GM10248 (cell line): ENCODE measurements at regions not wholly inside any gene's neighbourhood (a gene's known extent, or its start where the extent isn't known, plus 50 kb on each side); places are given as distances from the start of the nearest gene placed in this dataset.
"Not testable (repeated sequence)": the region's sequence is repeated elsewhere in the genome, so short reads cannot be mapped to it uniquely, and the experiment has no call there.

Experiments used
- CTCF ChIA-PET: fragments of 300-600 bp; sonication (Branson Sonifier 250); formaldehyde crosslinking; extraction: SDS; loops from one replicate; lab custom pipeline; 2021; ENCODE audit warnings: antibody characterized with exemption; lab: Yijun Ruan, JAX
- POLR2A ChIA-PET: fragments of 350-650 bp; sonication (Branson Sonifier 250); formaldehyde crosslinking; extraction: SDS; loops from one replicate; lab custom pipeline; 2020; ENCODE audit warnings: antibody characterized with exemption; lab: Yijun Ruan, JAX
- DNase-seq: peaks from one replicate; pipeline ENCODE4 v3.0.0; 2012; ENCODE audit errors: extremely low spot score
- TF ChIP-seq, protein P1 (sequence below): IDR thresholded peaks from 2 replicates; pipeline ENCODE4 v1.5.1; 2012; ENCODE audit warnings: mild to moderate bottlenecking, low read depth; ENCODE audit errors: extremely low read depth, missing control alignments, control extremely low read depth

DNA sequence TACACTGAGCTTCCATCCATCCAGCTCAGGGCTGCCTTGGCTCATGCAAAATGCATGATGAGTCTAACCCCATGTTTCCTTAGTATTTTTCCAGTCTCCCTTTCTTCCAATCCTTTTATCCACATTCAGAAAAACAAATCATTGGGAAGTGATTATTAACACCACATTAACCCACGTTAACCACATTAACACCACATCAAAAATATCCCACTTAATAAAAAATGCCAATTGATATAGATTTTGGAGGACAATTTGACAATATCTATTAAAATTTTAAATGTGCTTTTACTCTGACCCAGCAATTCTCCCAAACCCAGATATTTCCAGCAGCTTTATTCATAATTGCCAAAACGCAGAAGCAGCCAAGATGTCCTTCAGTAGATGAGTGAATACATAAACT is 75.6 kb upstream of the SRD5A3 start:
- TF ChIP-seq, protein P1, sequence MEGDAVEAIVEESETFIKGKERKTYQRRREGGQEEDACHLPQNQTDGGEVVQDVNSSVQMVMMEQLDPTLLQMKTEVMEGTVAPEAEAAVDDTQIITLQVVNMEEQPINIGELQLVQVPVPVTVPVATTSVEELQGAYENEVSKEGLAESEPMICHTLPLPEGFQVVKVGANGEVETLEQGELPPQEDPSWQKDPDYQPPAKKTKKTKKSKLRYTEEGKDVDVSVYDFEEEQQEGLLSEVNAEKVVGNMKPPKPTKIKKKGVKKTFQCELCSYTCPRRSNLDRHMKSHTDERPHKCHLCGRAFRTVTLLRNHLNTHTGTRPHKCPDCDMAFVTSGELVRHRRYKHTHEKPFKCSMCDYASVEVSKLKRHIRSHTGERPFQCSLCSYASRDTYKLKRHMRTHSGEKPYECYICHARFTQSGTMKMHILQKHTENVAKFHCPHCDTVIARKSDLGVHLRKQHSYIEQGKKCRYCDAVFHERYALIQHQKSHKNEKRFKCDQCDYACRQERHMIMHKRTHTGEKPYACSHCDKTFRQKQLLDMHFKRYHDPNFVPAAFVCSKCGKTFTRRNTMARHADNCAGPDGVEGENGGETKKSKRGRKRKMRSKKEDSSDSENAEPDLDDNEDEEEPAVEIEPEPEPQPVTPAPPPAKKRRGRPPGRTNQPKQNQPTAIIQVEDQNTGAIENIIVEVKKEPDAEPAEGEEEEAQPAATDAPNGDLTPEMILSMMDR = no peak
- no peak for DNase-seq
- POLR2A ChIA-PET = no interaction called here
- CTCF ChIA-PET = no interaction called here

DNA sequence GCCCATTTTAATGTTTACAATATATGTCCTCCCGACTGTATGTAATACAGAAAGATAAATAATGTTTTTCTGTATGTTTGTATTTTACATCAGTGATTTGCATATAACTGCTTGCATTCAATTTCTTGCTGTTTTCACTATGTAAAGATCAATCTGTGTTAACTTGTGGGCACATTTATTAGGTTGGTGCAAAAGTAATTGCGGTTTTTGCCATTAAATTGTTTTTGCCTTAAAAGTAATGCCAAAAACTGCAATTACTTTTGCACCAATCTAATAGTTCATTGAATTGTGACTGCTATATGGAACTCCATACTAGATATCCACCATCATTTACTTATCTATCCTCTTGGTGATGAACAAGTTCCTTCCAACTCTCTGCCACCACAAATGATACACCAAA is 73.9 kb upstream of the SRD5A3 start:
- ChIA-PET CTCF (no interaction called here), POLR2A (no interaction called here)
- no peak for DNase-seq
- TF ChIP-seq, protein P1 = no peak

DNA sequence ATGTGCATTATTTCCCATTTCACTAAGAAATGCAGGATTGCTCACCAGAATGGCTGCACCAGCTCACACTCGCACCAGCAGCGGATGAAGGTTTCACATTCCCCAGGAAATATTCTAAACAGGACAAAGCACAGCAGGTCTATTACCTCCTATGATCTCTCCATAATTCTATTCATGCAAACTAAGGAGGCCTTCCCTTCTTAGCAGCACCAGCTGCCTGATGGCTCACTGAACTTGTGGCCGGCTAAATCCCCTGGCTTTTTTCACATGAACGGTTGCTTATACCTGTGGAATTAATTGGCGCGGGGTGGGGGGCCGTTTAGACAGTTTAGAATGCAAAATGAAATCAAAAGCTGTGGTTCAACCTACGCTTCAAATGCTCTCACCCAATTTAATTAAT is 73.5 kb upstream of the SRD5A3 start:
- DNase-seq = no peak
- TF ChIP-seq, protein P1 = no peak
- POLR2A ChIA-PET = no interaction called here
- CTCF ChIA-PET = no interaction called here

DNA sequence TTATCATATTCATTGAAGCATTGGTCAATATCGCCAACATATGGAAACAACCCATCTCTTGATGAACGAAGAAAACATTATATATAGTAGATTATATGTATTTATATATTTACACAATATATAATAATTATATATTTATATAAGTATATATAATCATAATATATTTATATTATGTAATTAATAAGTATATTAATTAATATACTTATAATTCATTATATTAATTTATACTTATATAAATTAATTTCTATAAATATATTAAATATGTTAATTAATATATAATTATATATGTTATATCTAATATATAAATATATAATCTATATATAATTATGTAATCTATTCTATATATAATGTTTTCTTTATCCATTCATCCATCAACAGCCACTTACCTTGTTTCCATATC is 69.0 kb upstream of the SRD5A3 start:
- POLR2A ChIA-PET = no interaction called here
- TF ChIP-seq, protein P1 = no peak
- CTCF ChIA-PET = no interaction called here
- no peak for DNase-seq

DNA sequence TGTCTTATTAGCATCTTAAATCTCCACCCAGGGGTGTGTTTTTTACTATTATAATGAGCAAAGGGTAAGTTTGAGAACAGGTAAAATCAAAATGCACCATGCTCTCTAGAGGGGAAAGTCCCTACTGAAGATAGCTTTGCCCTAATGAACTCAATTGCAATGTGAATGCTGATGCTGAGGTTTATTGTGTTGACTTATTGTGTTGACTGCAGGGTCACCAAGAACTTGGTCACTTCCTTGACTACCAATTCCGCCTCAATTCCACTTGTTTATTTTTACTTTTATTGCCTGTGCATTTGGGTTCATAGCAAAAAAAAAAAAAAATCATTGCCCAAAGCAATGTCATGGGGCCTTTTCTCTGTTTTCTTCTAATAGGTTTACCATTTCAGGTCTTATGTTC is 67.7 kb upstream of the SRD5A3 start:
- ChIA-PET POLR2A (no interaction called here), CTCF (no interaction called here)
- TF ChIP-seq, protein P1 = no peak
- no peak for DNase-seq

DNA sequence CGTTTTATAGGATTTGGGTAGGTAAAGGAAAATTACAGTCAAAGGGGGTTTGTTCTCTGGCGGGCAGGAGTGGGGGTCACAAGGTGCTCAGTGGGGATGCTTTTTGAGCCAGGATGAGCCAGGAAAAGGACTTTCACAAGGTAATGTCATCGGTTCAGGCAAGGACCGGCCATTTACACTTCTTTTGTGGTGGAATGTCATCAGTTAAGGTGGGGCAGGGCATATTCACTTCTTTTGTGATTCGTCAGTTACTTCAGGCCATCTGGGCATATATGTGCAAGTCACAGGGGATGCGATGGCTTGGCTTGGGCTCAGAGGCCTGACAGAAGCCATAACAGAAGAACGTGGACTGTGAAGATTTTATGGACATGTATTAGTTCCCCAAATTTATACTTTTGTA is 65.6 kb upstream of the SRD5A3 start:
- CTCF ChIA-PET, DNase-seq, POLR2A ChIA-PET: not testable (repeated sequence)

DNA sequence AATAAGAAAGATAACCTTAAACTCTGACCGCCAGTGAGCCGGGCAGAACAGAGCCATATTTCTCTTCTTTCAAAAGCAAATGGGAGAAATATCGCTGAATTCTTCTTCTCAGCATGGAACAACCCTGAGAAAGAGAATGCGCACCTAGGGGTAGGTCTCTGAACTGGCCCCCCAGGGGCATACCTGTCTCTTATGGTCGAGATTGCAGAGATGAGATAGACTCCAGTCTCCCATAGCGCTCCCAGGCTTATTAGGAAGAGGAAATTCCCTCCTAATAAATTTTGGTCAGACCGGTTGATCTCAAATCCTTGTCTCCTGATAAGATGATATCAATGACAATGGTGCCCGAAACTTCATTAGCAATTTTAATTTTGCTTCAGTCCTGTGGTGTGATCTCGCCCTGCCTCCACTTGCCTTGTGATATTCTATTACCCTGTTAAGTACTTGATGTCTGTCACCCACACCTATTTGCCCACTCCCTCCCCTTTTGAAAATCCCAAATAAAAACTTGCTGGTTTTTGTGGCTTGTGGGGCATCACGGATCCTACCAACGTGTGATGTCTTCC is 64.8 kb upstream of the SRD5A3 start:
- POLR2A ChIA-PET, CTCF ChIA-PET, DNase-seq: not testable (repeated sequence)

DNA sequence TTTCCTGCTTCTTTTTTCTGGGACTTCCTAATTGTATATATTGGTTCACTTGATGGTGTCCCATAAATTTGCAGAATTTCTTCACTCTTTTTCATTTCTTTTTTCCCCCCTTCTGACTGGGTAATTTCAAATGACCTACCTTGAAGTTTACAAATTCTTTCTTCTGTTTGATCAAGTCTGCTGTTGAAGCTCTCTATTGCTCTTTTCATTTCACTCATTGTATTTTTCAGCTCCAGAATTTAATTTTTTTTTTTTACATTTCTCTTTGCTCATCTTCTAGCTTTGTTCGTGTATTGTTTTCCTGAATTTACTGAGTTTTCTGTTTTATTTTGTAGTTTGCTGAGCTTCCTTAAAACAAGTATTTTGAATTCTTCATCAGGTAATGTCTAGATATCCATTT is 61.7 kb upstream of the SRD5A3 start:
- ChIA-PET POLR2A (no interaction called here), CTCF (no interaction called here)

More for the DNA sequence above, 61.7 kb upstream of the SRD5A3 start:
- DNase-seq = no peak
- TF ChIP-seq, protein P1 = no peak
